ENCODE measurements at regions not wholly inside any gene's neighbourhood (a gene's known extent, or its start where the extent isn't known, plus 50 kb on each side); places are given as distances from the start of the nearest gene placed in this dataset.

DNA sequence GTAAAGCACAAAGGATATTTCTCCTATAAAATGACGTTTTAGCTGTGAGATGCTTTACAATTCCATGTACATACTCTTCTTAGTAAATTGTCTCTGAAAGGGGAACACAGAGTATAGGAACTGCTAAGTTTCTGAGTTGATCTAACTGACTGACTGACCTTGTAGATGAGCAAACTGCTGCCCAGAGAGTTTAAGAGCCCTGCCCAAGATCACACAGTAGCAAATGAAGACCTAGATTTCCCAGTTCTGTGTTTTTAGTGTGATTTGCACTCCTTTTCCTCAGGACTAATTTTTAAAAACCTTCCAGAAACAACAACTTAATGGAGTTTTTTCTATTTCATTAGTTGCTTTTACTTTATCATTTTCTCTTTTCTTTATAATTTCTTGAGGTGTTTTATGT is 247.7 kb downstream of the PDCD6IP start:
- WGBS (ENCODE audit: insufficient coverage), result no CpG with 5 or more reads among the region's 1 CpG
- POLR2A ChIA-PET, result no interaction called here
- Histone ChIP-seq H3K9ac (ENCODE audit: low read length) (no peak overlapping the region), H3K79me2 (ENCODE audit: control insufficient read depth, insufficient read depth, low read length) (no peaks in the 10 kb centered on the region), H2AFZ (ENCODE audit: insufficient read depth, low read depth, low read length, poor library complexity, severe bottlenecking) (no peak overlapping the region), H3K4me2 (replicated peaks; ENCODE audit: low read depth, low read length, poor library complexity, severe bottlenecking) (no peak overlapping the region), H3K27ac (ENCODE audit: low read length in 2 of 2) (no peak overlapping the region), H4K20me1 (ENCODE audit: control insufficient read depth, insufficient read depth, low read length, poor library complexity, severe bottlenecking) (no peaks in the 10 kb centered on the region), H3K27me3 (replicated peaks in 1 of 4; ENCODE audit: control extremely low read depth in 1 of 4, control insufficient read depth in 3 of 4, insufficient read depth in 4 of 4, low read length in 3 of 4) (no peaks in the 10 kb centered on the region), H3K4me3 (ENCODE audit: control extremely low read depth in 1 of 5, extremely low read depth in 1 of 5, insufficient read depth in 1 of 5, low read depth in 2 of 5, low read length in 4 of 5) (no peak overlapping the region), H3K9me3 (ENCODE audit: control extremely low read depth in 1 of 3, control insufficient read depth in 2 of 3, insufficient read depth in 1 of 3, low read length in 2 of 3) (no peaks in the 10 kb centered on the region), H3K36me3 (replicated peaks in 1 of 2; ENCODE audit: control extremely low read depth in 1 of 2, control insufficient read depth in 1 of 2, extremely low read depth in 1 of 2, insufficient read depth in 2 of 2, low read length in 1 of 2) (no peaks in the 10 kb centered on the region), H3K4me1 (ENCODE audit: control insufficient read depth in 2 of 2, insufficient read depth in 2 of 2, low read length in 2 of 2) (no peaks in the 10 kb centered on the region)
- TF ChIP-seq, protein P1, sequence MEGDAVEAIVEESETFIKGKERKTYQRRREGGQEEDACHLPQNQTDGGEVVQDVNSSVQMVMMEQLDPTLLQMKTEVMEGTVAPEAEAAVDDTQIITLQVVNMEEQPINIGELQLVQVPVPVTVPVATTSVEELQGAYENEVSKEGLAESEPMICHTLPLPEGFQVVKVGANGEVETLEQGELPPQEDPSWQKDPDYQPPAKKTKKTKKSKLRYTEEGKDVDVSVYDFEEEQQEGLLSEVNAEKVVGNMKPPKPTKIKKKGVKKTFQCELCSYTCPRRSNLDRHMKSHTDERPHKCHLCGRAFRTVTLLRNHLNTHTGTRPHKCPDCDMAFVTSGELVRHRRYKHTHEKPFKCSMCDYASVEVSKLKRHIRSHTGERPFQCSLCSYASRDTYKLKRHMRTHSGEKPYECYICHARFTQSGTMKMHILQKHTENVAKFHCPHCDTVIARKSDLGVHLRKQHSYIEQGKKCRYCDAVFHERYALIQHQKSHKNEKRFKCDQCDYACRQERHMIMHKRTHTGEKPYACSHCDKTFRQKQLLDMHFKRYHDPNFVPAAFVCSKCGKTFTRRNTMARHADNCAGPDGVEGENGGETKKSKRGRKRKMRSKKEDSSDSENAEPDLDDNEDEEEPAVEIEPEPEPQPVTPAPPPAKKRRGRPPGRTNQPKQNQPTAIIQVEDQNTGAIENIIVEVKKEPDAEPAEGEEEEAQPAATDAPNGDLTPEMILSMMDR (IDR thresholded peaks at IDR 0.05), result no peak
- no peak for TF ChIP-seq EZH2 (IDR thresholded peaks at IDR 0.05; ENCODE audit: borderline replicate concordance, insufficient read depth, low read depth, low read length, poor library complexity, severe bottlenecking)
- Mint-ChIP-seq H3K9me3 (ENCODE audit: insufficient read depth) (no peaks in the 10 kb centered on the region), H3K4me1 (peaks cover 2% of the 10 kb centered on the region), H3K27ac (no peak overlapping the region), H3K27me3 (no peaks in the 10 kb centered on the region), H3K4me3 (no peak overlapping the region)
- no peak for DNase-seq
- CTCF ChIA-PET, result no interaction called here
- intact Hi-C loops (cut with micrococcal nuclease), result no loop called here
- no peak for ATAC-seq (ENCODE audit: low read depth)

DNA sequence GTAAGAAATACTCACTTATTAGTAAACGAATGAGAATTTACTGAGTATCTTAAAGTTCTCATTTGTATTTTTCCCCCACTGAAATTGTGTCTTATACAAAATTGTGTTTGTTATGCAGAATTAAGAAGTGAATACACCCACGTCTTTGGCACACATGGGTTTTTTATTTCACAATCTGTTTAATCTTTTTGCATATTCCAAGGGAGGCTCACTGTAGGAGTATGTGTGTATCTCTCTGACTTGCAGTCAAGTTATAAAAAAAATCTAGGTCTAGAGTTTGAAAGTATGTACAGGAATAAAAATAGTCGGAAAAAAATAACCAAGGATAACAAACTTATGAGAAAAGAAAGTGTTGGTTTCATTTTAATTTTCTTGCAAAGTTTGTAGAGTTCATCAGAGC is 255.2 kb downstream of the PDCD6IP start:
- no peak overlapping the region for H2AFZ ChIP-seq (ENCODE audit: insufficient read depth, low read depth, low read length, poor library complexity, severe bottlenecking)
- no peak overlapping the region for H3K9ac ChIP-seq (ENCODE audit: low read length)
- no CpG with 5 or more reads among the region's 3 CpGs for WGBS (ENCODE audit: insufficient coverage)
- no peaks in the 10 kb centered on the region for H3K36me3 ChIP-seq (replicated peaks in 1 of 2; ENCODE audit: control extremely low read depth in 1 of 2, control insufficient read depth in 1 of 2, extremely low read depth in 1 of 2, insufficient read depth in 2 of 2, low read length in 1 of 2)
- no peaks in the 10 kb centered on the region for H3K9me3 Mint-ChIP-seq (ENCODE audit: insufficient read depth)
- peaks cover 0 to 4% (median 0%) of the 10 kb centered on the region in 4 experiments for H3K27me3 ChIP-seq (replicated peaks in 1 of 4; ENCODE audit: control extremely low read depth in 1 of 4, control insufficient read depth in 3 of 4, insufficient read depth in 4 of 4, low read length in 3 of 4)
- H3K4me3 Mint-ChIP-seq, result no peak overlapping the region
- no peak overlapping the region for H3K27ac ChIP-seq (ENCODE audit: low read length in 2 of 2)
- H4K20me1 ChIP-seq (ENCODE audit: control insufficient read depth, insufficient read depth, low read length, poor library complexity, severe bottlenecking), result no peaks in the 10 kb centered on the region
- H3K79me2 ChIP-seq (ENCODE audit: control insufficient read depth, insufficient read depth, low read length), result no peaks in the 10 kb centered on the region
- H3K27me3 Mint-ChIP-seq, result no peaks in the 10 kb centered on the region
- no peak overlapping the region for H3K27ac Mint-ChIP-seq
- intact Hi-C loops (cut with micrococcal nuclease), result no loop called here
- TF ChIP-seq, protein P1 (IDR thresholded peaks at IDR 0.05), result no peak
- TF ChIP-seq EZH2 (IDR thresholded peaks at IDR 0.05; ENCODE audit: borderline replicate concordance, insufficient read depth, low read depth, low read length, poor library complexity, severe bottlenecking), result no peak
- no peaks in the 10 kb centered on the region for H3K9me3 ChIP-seq (ENCODE audit: control extremely low read depth in 1 of 3, control insufficient read depth in 2 of 3, insufficient read depth in 1 of 3, low read length in 2 of 3)
- no peak for ATAC-seq (ENCODE audit: low read depth)
- no peaks in the 10 kb centered on the region for H3K4me1 ChIP-seq (ENCODE audit: control insufficient read depth in 2 of 2, insufficient read depth in 2 of 2, low read length in 2 of 2)
- ChIA-PET POLR2A (no interaction called here), CTCF (no interaction called here)
- DNase-seq, result no peak
- no peak overlapping the region for H3K4me2 ChIP-seq (replicated peaks; ENCODE audit: low read depth, low read length, poor library complexity, severe bottlenecking)
- H3K4me1 Mint-ChIP-seq, result peaks cover 12% of the 10 kb centered on the region
- H3K4me3 ChIP-seq (ENCODE audit: control extremely low read depth in 1 of 5, extremely low read depth in 1 of 5, insufficient read depth in 1 of 5, low read depth in 2 of 5, low read length in 4 of 5), result no peak overlapping the region
